ENCODE measurements at regions not wholly inside any gene's neighbourhood (a gene's known extent, or its start where the extent isn't known, plus 50 kb on each side); places are given as distances from the start of the nearest gene placed in this dataset.

DNA sequence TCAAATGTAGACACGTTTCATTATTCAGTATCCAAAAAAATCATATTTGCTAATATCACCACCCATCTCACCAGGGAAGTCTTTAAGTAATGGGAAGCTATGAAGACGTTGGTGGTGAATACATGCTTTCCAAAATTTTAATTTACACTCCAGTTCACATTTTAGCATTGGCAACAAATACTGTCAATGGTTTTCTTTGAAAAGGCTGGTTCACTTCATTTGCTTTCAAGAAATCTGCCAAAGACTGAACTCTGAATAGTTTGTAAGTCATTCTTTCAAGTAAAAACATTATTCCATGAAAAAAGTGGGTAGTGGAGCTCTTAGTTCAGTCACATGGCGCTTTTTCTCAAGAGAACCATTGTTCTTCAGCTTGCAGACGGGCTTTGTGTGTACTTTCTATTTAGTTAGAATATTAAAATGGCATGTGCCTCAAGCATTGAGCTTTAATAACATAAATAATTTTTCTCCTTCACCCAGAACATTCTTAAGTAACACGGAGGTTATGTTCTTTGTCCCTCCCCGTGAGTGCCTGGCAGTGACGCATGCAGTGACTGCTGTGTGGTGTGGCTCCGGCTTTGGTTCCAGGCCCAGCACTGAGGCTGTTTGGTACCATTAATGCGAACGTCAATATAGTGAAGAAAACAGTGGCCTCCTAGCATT, 300.0 kb upstream of the HDAC4 start:
- DNase-seq = peak; percentile 19 to 65

- DNase-seq = no peak
These were observed 296.8 kb upstream of the HDAC4 start for GRCh38 chr2:239697399-239698164.

DNA sequence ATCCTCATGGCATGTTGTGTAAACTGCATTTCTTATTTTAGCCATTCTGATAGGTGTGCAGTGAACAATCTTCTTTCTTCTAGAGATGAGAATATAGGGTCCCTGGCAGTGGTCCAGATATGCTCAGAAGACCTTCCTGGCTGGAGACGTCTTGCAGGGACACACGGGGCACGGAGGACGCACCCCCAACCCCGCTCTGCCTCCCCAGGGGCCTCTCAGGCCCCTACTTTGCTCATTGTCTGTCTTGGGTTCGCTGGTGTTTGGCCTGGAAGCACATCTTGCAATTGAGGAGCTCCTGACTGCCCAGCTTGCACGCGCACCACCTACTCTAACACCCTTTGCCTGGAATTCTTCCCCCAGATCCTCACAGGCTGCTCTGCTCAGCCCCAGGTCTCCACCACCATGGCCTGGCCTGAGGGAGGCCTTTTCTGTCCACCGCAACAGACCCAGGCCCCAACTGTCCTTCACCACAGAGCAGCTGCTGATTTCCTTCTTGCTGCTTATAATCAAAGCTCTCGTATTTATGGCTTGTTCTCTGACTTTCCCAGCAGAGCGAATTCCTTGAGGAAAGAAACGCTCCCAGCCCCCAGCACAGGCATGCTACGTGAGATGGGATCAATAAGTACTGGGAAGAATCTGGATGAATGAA, 295.9 kb upstream of the HDAC4 start:
- no peak for DNase-seq

GRCh38 chr2:239695728-239696240, 295.0 kb upstream of the HDAC4 start:
- DNase-seq = no peak

GRCh38 chr2:239695106-239695727, 294.4 kb upstream of the HDAC4 start:
- DNase-seq = no peak

DNA sequence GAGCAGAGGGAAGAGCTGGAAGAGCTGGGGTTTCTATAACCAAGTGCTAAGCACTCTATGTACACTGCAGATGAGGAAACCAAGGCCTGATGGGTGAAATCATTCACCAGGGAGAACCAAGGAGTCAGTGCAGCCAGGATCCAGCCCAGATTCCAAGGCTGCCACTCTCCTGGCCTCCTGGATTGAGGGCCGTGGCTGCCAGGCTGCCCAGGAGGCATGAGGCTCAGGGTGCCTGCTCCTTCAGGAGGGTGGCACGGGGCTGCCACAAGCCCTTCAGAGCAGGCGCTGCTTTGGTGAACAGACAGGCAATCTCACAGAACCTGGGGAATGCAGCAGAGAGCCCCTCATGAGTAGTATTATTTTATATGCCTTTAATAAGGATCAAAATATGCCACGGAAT, 293.7 kb upstream of the HDAC4 start:
- no peak for DNase-seq

- no peak for DNase-seq
These were observed 293.1 kb upstream of the HDAC4 start for GRCh38 chr2:239693761-239694415.

DNA sequence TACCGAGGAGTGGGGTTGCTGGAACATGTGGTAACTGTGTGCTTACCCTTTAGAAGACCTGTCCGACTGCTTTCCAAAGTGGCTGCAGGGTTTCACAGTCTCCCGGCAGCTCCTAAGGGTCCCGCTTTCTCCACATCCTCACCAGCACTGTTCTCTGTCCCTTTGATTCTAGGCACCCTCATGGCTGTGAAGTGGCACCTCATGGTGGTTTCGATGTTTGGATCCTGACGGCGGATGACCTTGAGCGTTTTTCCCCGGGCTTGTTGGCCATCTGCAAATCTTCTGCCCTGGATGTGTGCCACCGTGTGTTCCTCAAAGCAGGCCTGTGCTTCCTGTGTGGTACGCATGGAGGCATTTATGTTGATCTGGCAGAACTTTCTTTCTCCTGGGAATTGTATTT, 292.5 kb upstream of the HDAC4 start:
- no peak for DNase-seq

DNA sequence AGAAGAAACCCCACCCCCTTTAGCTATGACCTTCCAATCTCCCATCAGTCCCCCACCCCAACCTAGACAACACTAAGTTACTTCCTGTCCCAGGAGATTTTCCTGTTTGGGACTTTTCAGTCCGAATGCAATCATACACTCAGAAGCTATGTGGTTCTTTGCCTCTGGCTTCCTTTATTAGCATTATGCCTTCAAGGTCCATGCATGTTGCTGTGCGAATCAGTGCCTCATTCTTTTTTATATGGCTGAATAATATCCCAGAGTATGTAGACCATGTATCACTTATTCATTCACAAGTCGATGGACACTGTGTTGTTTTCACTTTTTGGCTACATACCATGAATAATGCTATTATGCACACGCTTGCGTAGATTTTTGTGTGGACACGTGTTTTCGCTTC, 292.1 kb upstream of the HDAC4 start:
- no peak for DNase-seq

- no peak for DNase-seq
These were observed 291.6 kb upstream of the HDAC4 start for GRCh38 chr2:239692362-239692851.

DNA sequence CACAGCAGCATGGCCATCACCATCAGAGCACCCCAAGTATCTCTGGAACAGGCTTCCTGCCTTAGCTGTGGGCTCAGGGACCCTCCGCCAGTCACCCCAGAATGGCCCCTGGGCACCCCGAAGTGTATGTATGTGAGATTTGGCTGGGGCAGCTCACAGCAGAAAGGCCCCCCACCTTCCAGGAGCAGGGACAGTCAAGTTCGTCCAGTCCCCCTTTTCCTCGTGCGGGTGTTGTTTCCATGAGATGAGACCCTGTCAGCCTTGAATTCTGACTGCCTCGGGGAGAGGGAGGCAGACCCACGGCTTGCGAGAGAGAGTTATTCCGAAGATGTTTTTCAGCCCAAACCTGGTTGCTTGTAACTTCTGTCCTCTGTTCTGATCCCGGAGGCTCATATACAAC, 290.9 kb upstream of the HDAC4 start:
- no peak for DNase-seq

DNA sequence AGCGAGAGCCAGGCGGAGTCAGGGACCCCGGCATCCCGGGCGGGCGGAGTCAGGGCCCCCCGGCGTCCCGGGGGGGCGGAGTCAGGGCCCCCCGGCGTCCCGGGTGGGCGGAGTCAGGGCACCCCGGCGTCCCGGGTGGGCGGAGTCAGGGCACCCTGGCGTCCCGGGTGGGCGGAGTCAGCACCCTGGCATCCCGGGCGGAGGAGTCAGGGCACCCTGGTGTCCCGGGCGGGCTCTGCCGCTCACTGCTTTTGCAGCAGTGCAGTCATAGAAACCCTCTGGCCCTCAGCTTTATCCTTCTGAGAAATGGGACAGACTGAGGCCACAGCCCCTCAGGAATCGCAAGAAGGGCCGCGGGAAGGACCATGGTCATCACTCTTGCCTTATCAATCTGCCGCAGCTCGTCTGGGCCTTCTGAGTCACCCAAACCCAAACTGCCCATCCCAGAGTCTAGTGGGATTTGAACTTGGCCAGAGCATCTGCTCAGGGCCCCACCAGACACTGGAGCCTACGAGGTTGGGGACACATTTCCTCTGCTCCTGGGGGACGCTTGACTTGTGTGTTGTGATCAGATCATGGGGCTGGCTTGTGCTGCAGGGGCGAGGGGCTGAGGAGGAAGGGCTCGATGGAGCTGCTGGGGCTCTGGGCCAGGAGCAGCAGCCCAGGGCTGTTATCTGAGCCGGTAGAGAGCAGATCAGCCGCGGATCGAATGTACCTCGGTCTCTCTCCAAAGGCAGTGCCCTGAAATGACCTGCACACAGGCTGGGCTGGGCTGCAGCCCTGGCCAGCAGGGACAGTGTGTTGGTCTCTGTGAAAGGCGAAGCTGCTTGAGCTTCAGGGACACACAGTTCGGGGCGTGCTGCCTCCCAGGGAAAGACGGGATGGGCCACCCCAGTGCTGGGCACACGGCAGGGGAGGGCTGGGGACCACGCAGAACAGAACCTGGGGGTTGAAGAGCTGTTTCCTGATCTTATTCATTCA, 290.1 kb upstream of the HDAC4 start:
- DNase-seq = no peak

- DNase-seq = no peak
These were observed 289.2 kb upstream of the HDAC4 start for GRCh38 chr2:239689985-239690384.

- no peak for DNase-seq
These were observed 288.6 kb upstream of the HDAC4 start for GRCh38 chr2:239689410-239689809.

DNA sequence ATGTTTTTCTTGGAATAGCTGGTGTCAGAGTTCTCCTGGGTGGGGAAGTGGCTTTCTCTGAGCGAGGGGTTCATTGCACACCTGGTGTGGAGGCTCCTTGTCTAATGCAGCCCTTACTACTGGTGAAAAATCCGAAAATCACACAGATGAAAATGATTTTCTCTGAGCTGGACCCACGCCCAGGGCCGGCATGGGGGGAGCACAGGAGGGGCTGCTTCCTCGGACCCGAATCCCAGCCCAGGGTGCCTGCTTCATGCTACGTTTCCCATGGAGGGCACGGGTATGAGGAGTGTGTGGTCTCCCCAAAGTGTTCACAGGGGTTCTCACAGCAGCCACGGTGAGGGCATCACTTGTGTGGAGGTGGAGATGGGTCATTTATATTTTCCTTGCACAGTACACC, 288.0 kb upstream of the HDAC4 start:
- no peak for DNase-seq

DNA sequence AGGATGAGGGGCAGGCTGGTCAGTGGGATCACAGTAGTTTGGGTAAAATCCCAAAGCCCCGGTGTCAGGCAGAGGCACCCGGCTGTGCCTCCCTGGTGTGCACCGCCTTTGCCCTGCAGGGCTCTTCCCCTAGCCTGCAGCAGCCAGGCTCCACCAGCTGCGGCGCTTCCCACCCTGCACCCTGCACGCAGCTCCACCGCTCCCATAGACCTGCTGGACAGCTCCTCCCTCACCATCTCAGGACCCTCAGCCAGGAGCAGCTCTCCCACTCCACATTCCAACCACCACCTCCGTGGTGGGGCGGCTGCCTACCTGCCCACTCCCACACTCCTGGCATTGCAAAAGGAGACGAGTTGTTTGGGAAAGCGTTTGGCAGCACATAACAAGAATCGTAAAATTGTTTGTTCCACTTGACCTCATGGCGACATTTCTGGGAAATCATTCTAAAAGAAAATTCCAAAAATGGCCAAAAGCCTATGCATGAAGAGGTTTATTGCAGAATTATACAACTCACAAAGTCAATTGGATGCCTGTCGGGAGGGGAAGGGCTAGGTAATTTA, 287.4 kb upstream of the HDAC4 start:
- DNase-seq = no peak

GRCh38 chr2:239687441-239687840, 286.6 kb upstream of the HDAC4 start:
- no peak for DNase-seq

- no peak for DNase-seq
These were observed 285.1 kb upstream of the HDAC4 start for GRCh38 chr2:239685965-239686364.

- no peak for DNase-seq
These were observed 284.7 kb upstream of the HDAC4 start for GRCh38 chr2:239685556-239685955.

GRCh38 chr2:239684996-239685395, 284.2 kb upstream of the HDAC4 start:
- no peak for DNase-seq

DNA sequence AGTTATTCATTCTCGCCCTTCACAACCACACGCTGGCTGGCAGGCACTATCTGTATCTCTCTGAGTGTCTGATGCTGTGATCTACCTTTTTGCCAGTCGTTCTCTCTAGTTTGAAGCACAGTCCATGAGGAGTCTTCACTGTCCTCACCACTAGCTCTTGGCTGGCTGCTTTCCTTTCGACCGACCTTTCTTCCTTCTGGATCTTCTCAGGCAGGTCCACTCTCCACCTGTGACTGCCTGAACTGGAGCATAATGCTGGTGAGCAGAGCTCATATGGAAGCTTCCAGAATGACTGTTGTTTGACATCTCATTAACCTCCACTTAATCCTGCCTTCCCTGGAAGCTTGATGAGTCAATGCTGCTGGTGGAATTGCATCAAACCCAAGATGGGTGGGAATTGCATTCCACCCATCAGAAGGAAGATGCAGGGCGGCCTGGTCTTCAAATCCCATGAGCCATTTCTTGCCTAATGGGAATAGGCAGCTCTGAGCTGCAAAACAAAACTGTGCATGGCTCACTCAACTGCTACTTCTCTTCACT, 283.5 kb upstream of the HDAC4 start:
- no peak for DNase-seq

Measured in hippocampal formation (tissue), 2 donors.